ENCODE measurements at regions not wholly inside any gene's neighbourhood (a gene's known extent, or its start where the extent isn't known, plus 50 kb on each side); places are given as distances from the start of the nearest gene placed in this dataset.

DNA sequence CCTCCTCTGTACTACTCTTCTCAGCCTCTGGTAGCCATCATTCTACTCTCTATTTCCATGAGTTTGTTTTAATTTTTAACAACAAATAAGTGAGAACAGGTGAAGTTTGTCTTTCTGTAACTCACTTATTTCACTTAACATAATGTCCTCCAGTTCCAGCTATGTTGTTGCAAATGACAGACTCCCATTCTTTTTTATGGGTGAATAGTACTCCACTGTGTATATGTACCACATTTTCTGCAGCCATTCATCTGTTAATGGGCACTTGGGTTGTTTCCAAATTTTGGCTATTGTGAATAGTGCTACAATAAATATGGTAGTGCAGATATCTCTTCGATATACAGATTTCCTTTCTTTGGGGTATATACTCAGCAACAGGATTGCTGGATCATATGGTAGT is 73.7 kb upstream of the TNFRSF21 start:
- no peaks in the 10 kb centered on the region for H3K36me3 ChIP-seq (ENCODE audit: control insufficient read depth in 2 of 3, insufficient read depth in 3 of 3, low read length in 3 of 3)
- Mint-ChIP-seq H3K4me3 (no peak overlapping the region), H3K27ac (no peak overlapping the region), H3K27me3 (peaks cover 14 to 22% (median 18%) of the 10 kb centered on the region in 5 donors), H3K9me3 (peaks cover 3 to 24% (median 8%) of the 10 kb centered on the region in 11 donors), H3K36me3 (no peaks in the 10 kb centered on the region), H3K4me1 (peaks cover 0 to 3% (median 0%) of the 10 kb centered on the region in 7 donors)
- no peak overlapping the region for H3K27ac ChIP-seq (ENCODE audit: low read depth, low read length)
- ChIA-PET CTCF (no interaction called here), POLR2A (no interaction called here)
- H3K4me3 ChIP-seq (ENCODE audit: low read length) = no peak overlapping the region
- no peak for DNase-seq
- no peaks in the 10 kb centered on the region for H3K4me1 ChIP-seq (ENCODE audit: control insufficient read depth in 2 of 2, insufficient read depth in 2 of 2, low read length in 2 of 2)
- no peaks in the 10 kb centered on the region for H3K9me3 ChIP-seq (ENCODE audit: control insufficient read depth in 2 of 3, low read length in 3 of 3)
- intact Hi-C loops (cut with micrococcal nuclease) = no loop called here
- ATAC-seq = no peak
- no peaks in the 10 kb centered on the region for H3K27me3 ChIP-seq (ENCODE audit: control insufficient read depth in 2 of 2, insufficient read depth in 2 of 2, low read length in 2 of 2)

DNA sequence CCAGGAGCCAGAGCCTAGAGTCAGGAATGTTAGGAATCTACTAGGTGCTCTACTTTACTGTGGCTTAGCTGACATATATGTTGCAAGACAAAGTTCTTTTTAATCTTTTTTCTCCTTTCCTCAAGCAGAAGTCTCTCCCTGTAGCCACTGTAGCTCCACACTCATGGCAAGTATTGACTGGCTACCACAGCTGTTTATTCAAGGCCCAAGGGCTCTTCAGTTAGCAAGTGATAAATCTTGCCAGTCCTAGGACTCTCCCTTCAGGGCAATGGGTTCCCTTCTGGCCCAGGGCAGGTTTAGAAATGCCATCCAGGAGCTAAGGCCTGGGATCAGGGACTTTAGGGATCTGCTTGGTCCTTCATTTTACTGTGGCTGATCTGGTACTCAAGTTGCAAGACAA is 82.0 kb upstream of the TNFRSF21 start:
- H3K36me3 ChIP-seq (ENCODE audit: control insufficient read depth in 2 of 3, insufficient read depth in 3 of 3, low read length in 3 of 3) = no peaks in the 10 kb centered on the region
- POLR2A ChIA-PET = no interaction called here
- Mint-ChIP-seq H3K4me3 (no peak overlapping the region), H3K27ac (no peak overlapping the region), H3K4me1 (peaks cover 0 to 3% (median 0%) of the 10 kb centered on the region in 7 donors), H3K9me3 (peaks cover 9 to 51% (median 20%) of the 10 kb centered on the region in 11 donors), H3K36me3 (peaks cover 0 to 12% (median 8%) of the 10 kb centered on the region in 5 donors), H3K27me3 (peaks cover 10 to 27% (median 20%) of the 10 kb centered on the region in 5 donors)
- DNase-seq = no peak
- no peak overlapping the region for H3K27ac ChIP-seq (ENCODE audit: low read depth, low read length)
- no peak overlapping the region for H3K4me3 ChIP-seq (ENCODE audit: low read length)
- intact Hi-C loops (cut with micrococcal nuclease) = no loop called here
- no peaks in the 10 kb centered on the region for H3K27me3 ChIP-seq (ENCODE audit: control insufficient read depth in 2 of 2, insufficient read depth in 2 of 2, low read length in 2 of 2)
- H3K4me1 ChIP-seq (ENCODE audit: control insufficient read depth in 2 of 2, insufficient read depth in 2 of 2, low read length in 2 of 2) = no peaks in the 10 kb centered on the region
- no peaks in the 10 kb centered on the region for H3K9me3 ChIP-seq (ENCODE audit: control insufficient read depth in 2 of 3, low read length in 3 of 3)
- CTCF ChIA-PET = no interaction called here
- no peak for ATAC-seq

DNA sequence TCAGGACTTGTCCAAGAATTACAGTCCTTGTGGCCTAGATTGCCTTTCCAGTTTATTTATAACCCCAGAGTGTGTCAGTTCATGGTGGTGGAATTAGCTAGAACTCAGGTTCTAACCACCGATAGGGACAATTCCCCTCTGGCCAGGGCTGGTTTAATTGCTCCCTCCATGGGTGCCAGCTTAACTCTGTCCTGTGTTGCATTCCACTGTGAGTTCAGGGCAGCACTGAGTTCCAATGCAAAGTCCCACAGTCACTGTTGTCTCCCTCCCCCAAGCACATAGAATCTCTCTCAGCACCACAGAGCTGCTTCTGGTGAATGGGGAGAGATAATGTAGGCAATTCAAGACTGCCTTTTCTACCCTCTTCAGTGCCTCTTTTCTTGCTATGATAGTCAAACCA is 82.5 kb upstream of the TNFRSF21 start:
- peaks cover 0 to 12% (median 8%) of the 10 kb centered on the region in 5 donors for H3K36me3 Mint-ChIP-seq
- H3K9me3 ChIP-seq (ENCODE audit: control insufficient read depth in 2 of 3, low read length in 3 of 3) = no peaks in the 10 kb centered on the region
- peaks cover 13 to 26% (median 17%) of the 10 kb centered on the region in 5 donors for H3K27me3 Mint-ChIP-seq
- DNase-seq (no peak), ATAC-seq (no peak)
- H3K27ac Mint-ChIP-seq = no peak overlapping the region
- no peak overlapping the region for H3K27ac ChIP-seq (ENCODE audit: low read depth, low read length)
- POLR2A ChIA-PET = no interaction called here
- no peaks in the 10 kb centered on the region for H3K36me3 ChIP-seq (ENCODE audit: control insufficient read depth in 2 of 3, insufficient read depth in 3 of 3, low read length in 3 of 3)
- CTCF ChIA-PET = no interaction called here
- no peaks in the 10 kb centered on the region for H3K27me3 ChIP-seq (ENCODE audit: control insufficient read depth in 2 of 2, insufficient read depth in 2 of 2, low read length in 2 of 2)
- H3K4me3 ChIP-seq (ENCODE audit: low read length) = no peak overlapping the region
- intact Hi-C loops (cut with micrococcal nuclease) = no loop called here
- H3K4me3 Mint-ChIP-seq = no peak overlapping the region
- peaks cover 9 to 45% (median 17%) of the 10 kb centered on the region in 11 donors for H3K9me3 Mint-ChIP-seq
- no peaks in the 10 kb centered on the region for H3K4me1 ChIP-seq (ENCODE audit: control insufficient read depth in 2 of 2, insufficient read depth in 2 of 2, low read length in 2 of 2)
- H3K4me1 Mint-ChIP-seq = peaks cover 0 to 2% (median 0%) of the 10 kb centered on the region in 7 donors

DNA sequence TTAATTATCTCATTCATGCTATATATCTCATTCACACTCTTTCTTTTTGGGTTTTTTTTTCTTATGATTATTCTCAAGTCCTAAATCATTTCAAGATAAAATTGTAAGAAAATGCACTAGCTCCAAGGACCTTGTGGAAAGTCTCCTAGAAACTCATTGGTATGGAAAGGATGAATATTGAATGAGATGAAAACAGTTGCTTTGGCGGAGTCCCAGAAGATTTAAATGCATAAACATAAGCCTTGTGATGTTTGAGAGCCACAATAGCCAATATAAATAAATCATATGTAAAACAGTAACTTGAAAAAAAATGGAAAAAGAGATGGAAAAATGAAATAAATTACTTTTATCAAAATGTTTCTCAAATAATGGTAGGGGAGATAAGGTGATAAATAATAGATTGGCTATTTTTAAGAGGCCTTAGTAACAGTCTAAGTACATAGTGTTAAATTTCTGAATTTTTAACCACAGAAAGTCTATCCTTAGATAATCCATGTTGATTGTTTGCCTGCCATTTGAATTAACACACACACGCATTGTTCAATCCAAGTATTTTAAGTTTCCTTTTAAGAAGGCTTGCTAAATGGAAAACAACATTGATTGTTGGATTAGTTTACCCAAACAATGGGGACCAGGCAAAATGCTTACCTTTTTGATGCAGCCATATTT is 81.1 kb upstream of the CD2AP start:
- no peak overlapping the region for H3K27ac ChIP-seq (ENCODE audit: low read depth, low read length)
- ATAC-seq (no peak), DNase-seq (no peak)
- peaks cover 0 to 15% (median 6%) of the 10 kb centered on the region in 11 donors for H3K9me3 Mint-ChIP-seq
- no peaks in the 10 kb centered on the region for H3K27me3 ChIP-seq (ENCODE audit: control insufficient read depth in 2 of 2, insufficient read depth in 2 of 2, low read length in 2 of 2)
- no peak overlapping the region for H3K4me3 Mint-ChIP-seq
- H3K9me3 ChIP-seq (ENCODE audit: control insufficient read depth in 2 of 3, low read length in 3 of 3) = no peaks in the 10 kb centered on the region
- H3K27me3 Mint-ChIP-seq = peaks cover 0 to 23% (median 12%) of the 10 kb centered on the region in 5 donors
- no peak overlapping the region for H3K27ac Mint-ChIP-seq
- POLR2A ChIA-PET = no interaction called here
- CTCF ChIA-PET = no interaction called here
- H3K36me3 ChIP-seq (ENCODE audit: control insufficient read depth in 2 of 3, insufficient read depth in 3 of 3, low read length in 3 of 3) = no peaks in the 10 kb centered on the region
- intact Hi-C loops (cut with micrococcal nuclease) = no loop called here
- no peaks in the 10 kb centered on the region for H3K4me1 ChIP-seq (ENCODE audit: control insufficient read depth in 2 of 2, insufficient read depth in 2 of 2, low read length in 2 of 2)
- no peaks in the 10 kb centered on the region for H3K4me1 Mint-ChIP-seq
- peaks cover 0 to 8% (median 0%) of the 10 kb centered on the region in 5 donors for H3K36me3 Mint-ChIP-seq
- H3K4me3 ChIP-seq (ENCODE audit: low read length) = no peak overlapping the region

DNA sequence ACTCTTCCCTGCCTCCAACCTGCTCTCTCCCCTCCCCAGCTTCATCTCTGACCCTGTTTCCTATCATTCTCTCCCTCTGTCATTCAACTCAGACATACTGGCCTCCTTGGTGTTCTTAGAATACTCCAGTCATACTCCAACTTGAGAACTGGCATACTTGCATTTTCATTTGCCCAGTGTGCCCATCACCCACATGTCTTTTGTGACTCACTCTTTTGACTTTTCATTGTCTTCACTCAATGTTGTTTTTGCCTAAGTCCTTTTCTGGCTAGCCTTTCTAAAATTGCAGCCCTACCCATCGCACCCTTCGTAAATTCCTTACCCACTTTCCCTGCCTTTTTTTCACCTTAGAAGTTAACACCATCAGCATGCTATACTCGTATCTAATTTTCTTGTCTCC is 77.0 kb upstream of the CD2AP start:
- no peak for DNase-seq
- H3K36me3 Mint-ChIP-seq = no peaks in the 10 kb centered on the region
- peak overlapping the region in 2 of 9 donors; percentile 0 to 8 for H3K27ac Mint-ChIP-seq
- peaks cover 0 to 19% (median 0%) of the 10 kb centered on the region in 5 donors for H3K27me3 Mint-ChIP-seq
- CTCF ChIA-PET = no interaction called here
- no peaks in the 10 kb centered on the region for H3K4me1 ChIP-seq (ENCODE audit: control insufficient read depth in 2 of 2, insufficient read depth in 2 of 2, low read length in 2 of 2)
- H3K4me3 Mint-ChIP-seq = no peak overlapping the region
- H3K27me3 ChIP-seq (ENCODE audit: control insufficient read depth in 2 of 2, insufficient read depth in 2 of 2, low read length in 2 of 2) = no peaks in the 10 kb centered on the region
- no peaks in the 10 kb centered on the region for H3K9me3 Mint-ChIP-seq
- H3K36me3 ChIP-seq (ENCODE audit: control insufficient read depth in 2 of 3, insufficient read depth in 3 of 3, low read length in 3 of 3) = no peaks in the 10 kb centered on the region
- H3K4me1 Mint-ChIP-seq = no peaks in the 10 kb centered on the region
- POLR2A ChIA-PET = no interaction called here
- intact Hi-C loops (cut with micrococcal nuclease) = no loop called here
- ATAC-seq = no peak
- no peaks in the 10 kb centered on the region for H3K9me3 ChIP-seq (ENCODE audit: control insufficient read depth in 2 of 3, low read length in 3 of 3)
- no peak overlapping the region for H3K27ac ChIP-seq (ENCODE audit: low read depth, low read length)
- H3K4me3 ChIP-seq (ENCODE audit: low read length) = no peak overlapping the region

DNA sequence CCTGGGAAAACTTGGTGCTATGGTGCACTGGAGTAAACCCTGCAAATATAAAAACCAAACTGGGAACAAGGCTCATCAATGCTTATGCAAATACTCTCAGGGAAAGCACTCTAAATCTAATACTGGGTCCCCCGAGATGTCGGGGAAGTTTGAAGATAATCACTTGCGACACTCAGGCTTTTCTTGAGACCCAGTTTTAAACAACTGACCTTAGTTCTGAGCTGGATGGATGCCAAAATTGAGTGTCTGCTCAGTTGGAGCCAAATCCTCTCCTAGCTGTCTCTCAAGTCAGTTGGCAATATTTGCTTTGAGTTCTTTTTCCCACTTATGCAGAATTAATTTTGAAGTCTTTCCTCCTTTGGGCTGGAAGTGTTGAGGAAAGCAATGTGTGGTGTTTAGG is 75.5 kb upstream of the CD2AP start:
- intact Hi-C loops (cut with micrococcal nuclease) = no loop called here
- Histone ChIP-seq H3K9me3 (ENCODE audit: control insufficient read depth in 2 of 3, low read length in 3 of 3) (no peaks in the 10 kb centered on the region), H3K4me1 (ENCODE audit: control insufficient read depth in 2 of 2, insufficient read depth in 2 of 2, low read length in 2 of 2) (no peaks in the 10 kb centered on the region), H3K4me3 (ENCODE audit: low read length) (no peak overlapping the region), H3K27me3 (ENCODE audit: control insufficient read depth in 2 of 2, insufficient read depth in 2 of 2, low read length in 2 of 2) (no peaks in the 10 kb centered on the region), H3K27ac (ENCODE audit: low read depth, low read length) (no peak overlapping the region), H3K36me3 (ENCODE audit: control insufficient read depth in 2 of 3, insufficient read depth in 3 of 3, low read length in 3 of 3) (no peaks in the 10 kb centered on the region)
- DNase-seq (no peak), ATAC-seq (no peak)
- ChIA-PET CTCF (no interaction called here), POLR2A (no interaction called here)
- Mint-ChIP-seq H3K27ac (no peak overlapping the region), H3K4me3 (no peak overlapping the region), H3K36me3 (no peaks in the 10 kb centered on the region), H3K4me1 (no peaks in the 10 kb centered on the region), H3K9me3 (no peaks in the 10 kb centered on the region), H3K27me3 (peaks cover 0 to 16% (median 0%) of the 10 kb centered on the region in 5 donors)

DNA sequence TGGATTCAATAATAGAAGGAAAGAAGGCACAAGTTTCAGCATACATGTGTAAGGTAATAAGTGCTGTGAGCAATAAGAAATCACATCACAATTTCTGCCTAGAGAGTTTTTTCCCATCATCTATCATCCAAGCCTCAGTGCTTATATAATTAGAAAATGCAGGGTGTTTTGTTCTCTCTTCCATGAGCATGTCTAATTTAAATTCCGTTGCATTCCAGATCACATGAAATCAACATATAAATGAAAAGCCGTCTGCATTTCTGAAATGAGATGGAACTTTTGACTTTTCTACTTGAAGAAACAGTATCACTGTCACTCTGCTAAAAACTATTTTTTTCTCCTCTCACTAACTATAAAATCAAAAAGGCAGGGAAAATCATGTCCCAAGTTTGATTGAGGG is 74.5 kb upstream of the CD2AP start:
- ATAC-seq (no peak), DNase-seq (no peak)
- Mint-ChIP-seq H3K27me3 (peaks cover 0 to 10% (median 0%) of the 10 kb centered on the region in 5 donors), H3K36me3 (no peaks in the 10 kb centered on the region), H3K27ac (no peak overlapping the region), H3K4me3 (no peak overlapping the region), H3K9me3 (no peaks in the 10 kb centered on the region), H3K4me1 (no peaks in the 10 kb centered on the region)
- H3K4me1 ChIP-seq (ENCODE audit: control insufficient read depth in 2 of 2, insufficient read depth in 2 of 2, low read length in 2 of 2) = no peaks in the 10 kb centered on the region
- ChIA-PET POLR2A (no interaction called here), CTCF (no interaction called here)
- H3K27me3 ChIP-seq (ENCODE audit: control insufficient read depth in 2 of 2, insufficient read depth in 2 of 2, low read length in 2 of 2) = no peaks in the 10 kb centered on the region
- no peak overlapping the region for H3K27ac ChIP-seq (ENCODE audit: low read depth, low read length)
- no peaks in the 10 kb centered on the region for H3K9me3 ChIP-seq (ENCODE audit: control insufficient read depth in 2 of 3, low read length in 3 of 3)
- no peaks in the 10 kb centered on the region for H3K36me3 ChIP-seq (ENCODE audit: control insufficient read depth in 2 of 3, insufficient read depth in 3 of 3, low read length in 3 of 3)
- intact Hi-C loops (cut with micrococcal nuclease) = no loop called here
- H3K4me3 ChIP-seq (ENCODE audit: low read length) = no peak overlapping the region

Measured in naive thymus-derived CD4-positive, alpha-beta T cell (primary cell).